CD4-positive, alpha-beta T cell treated with Interleukin-17A for 4 hours (primary cell): ENCODE measurements at regions not wholly inside any gene's neighbourhood (a gene's known extent, or its start where the extent isn't known, plus 50 kb on each side); places are given as distances from the start of the nearest gene placed in this dataset.
A peak's percentile ranks its signal among the peaks of the same experiment; 100 is the strongest.
"Not testable (repeated sequence)": the region's sequence is repeated elsewhere in the genome, so short reads cannot be mapped to it uniquely, and the experiment has no call there.

ENCODE experiments used
- DNase-seq: peaks from one replicate; pipeline ENCODE4 v3.0.0-alpha.2; 2020; ENCODE audit warnings: mixed read lengths

DNA sequence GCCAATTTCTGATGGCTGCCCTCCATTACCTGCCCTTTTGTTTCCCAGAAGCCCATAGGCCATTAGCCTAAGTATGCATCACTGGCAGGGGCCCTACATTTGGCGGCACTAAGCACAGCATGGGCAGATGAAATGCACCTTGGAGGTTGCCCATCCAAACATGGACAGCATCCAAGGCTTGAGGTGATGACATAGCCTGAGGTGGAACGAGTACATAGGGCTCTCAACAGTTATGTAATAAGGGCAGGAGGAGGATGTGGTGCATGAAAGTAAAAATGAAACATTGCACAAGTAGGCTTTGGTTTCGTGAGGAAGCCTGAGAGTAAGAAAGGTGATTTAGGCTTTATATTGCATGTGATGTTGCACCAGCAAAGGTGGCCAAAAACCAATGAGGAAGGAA is 148.1 kb downstream of the FAM76B start:
- DNase-seq, result peak; percentile 42

DNA sequence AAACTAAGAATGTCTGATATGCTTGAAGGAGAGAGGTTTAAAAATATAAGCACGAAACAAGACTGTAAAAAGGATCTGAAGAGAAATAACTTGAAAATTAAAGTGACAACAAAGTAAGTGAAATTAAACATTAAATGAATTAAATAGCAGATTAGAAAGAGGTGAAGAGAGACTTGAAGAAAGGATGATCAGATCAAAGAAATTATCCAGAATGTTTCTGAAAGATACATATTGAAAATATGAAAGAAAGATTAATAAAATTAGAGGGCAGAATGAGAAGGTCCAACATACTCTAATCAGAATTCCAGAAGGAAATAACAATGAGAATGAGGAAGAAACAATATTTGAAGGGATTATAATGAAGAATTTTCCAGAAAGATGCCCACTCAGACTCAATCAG is 151.1 kb downstream of the FAM76B start:
- DNase-seq, result no peak

DNA sequence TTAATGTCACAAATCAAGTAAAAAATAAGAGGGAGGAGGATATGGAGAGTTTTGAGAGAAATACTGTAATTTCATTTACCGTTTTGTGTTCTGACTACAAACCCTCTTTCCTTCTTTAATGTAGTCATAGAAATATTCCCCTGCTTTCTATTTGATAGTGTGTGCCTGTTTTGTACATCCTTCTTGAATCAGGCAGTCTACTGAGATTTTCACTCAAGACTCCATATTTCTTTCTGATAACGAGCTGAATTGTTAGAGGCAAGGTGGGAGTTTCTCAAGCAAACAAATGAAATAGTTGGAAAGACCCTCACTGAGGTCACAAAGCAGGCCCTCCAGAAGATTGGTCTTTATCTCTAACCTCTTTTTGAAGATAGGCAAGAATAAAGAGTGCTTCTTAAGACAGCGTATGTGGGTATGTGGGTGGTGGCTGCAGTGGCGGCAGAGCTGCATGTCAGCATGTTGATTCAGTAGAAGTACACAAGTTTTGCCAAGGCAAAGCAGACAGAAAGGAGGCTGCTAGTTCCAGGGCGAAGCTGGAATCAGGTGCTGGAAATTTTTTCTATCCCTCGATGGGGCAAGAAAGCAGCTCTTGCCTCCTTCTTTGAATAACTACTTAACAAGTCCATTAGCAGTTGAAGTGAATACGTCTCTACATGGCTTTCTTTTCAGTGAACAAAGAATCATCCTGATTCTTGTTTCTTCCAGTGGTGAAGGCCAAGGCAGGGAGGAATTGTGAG is 164.2 kb downstream of the FAM76B start:
- DNase-seq, result peak; percentile 25

DNA sequence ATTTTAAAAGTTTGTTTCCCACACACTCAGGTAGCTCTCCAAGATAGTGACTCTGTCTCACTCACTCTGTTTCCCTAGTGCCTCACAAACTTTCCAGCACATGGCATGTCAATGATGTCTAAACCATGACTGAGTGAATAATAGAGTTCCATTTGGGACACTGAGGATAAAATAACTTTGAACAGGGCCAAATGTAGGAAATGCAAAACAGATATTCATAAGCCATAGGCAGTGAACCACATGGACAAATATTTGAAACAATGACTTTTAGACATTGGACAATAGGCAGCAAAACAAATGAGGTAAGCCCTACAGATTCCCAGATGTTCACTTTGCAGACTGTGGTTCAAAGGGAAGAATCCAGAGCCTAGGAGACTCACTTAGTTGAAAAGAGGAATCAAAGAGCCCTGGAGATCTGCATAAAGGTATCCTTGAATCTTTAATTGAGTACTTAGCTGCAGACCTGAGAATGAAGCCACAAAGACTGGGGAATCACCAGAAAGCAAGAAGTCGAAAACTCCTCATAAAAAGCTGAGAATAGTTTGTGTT is 173.3 kb downstream of the FAM76B start:
- DNase-seq, result no peak

DNA sequence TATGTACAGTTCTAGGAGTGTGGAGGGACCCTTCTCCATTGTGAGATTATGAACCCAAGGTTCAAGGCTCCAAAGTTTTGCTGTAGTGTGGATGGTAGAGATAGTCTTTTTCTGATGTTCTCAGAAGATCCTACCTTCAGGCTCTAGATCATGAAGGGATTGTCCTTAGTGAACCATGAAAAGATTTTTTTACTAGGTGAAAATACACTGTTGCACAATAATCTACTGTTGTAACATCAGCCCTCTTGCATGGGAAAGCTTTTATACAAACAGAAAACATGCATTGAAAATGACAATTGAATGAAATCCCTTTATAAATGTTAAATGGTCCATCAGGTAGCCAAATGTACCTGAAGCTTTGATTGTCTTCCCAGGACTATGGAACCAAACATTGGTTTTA is 177.8 kb downstream of the FAM76B start:
- DNase-seq, result no peak

DNA sequence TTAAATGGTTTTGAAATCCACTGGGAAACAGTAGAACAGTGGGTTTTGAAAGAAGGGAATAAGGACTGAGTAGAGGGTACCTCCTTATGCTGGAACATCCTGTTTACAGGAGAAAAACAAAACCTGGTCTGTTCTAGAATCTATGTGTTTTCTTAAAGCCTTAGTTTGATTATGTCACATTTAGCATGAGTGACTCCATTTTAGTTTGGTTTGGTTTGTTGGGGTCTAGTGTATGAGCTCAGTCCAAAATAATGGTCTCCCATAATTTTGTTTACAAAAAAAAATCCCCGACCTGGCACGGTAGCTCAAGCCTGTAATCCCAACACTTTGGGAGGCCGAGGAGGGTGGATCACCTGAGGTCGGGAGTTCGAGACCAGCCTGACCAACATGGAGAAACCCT is 179.4 kb downstream of the FAM76B start:
- not testable (repeated sequence) for DNase-seq

DNA sequence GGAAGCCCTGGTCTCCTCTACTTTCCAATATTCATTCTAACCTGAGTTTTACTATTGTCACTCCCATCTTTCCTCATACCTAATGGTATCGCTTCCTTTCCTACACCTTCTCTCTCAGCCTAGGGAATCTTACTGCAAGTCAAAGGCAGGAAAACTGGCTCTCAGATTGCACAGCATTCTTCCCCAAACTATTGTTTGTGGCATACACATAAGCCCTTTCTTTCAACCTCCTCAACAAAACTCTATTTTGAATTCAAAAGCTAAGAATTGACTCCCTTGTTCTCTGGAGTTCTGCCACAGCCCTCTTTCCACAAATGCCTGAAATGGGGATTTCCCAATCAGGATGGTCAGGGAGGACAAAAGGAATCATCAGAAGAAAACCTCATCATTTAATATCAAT is 181.5 kb downstream of the FAM76B start:
- DNase-seq, result no peak

DNA sequence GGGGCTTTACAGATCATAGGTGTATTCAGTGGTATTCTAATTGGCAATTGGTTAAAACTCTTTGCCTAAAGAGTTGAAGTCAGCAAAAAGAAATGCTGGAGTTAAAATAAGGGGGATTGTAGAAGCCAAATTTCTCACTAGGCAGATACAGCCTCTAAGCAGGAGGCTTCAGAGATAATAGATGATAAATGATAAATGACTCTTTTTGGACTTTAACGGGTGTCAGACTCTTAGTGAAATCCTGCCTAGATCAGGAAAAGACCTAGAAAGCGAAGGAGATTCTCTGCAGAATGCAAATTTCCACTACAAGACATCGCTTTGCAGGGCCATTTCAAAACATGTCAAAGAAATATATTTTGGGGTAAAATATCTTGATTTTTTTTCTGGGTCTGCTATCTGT is 182.8 kb downstream of the FAM76B start:
- no peak for DNase-seq

DNA sequence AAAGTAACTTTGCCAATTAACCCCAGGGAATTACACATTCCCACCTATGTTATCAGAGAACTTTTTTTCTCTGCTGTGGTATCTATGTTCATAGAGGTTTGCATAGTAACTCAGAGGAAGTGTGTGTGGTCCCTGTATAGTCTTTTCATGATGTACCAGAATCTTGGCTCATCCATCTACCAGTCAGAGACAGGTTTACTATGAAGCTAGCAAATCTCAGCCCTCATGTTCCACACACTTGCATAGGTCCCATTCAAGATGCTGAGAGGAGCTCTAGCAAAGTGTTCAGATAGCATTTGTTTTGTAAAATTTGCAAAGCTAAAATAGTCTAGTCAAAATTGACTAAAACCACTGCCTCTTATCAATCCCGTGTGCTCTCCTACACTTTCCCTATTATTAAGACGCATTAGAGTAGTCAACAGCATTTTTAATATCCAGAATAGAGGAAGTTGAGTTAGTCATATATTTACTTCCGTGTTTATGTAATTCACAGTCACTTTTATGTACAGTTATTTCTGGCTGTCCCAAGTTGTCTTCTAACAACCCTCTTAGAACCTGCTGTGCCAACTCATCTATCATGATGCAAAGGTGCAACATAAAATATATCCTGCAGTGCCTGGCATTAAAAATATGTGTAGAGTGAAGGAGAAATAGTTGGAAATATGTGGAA is 184.2 kb downstream of the FAM76B start:
- DNase-seq, result no peak

DNA sequence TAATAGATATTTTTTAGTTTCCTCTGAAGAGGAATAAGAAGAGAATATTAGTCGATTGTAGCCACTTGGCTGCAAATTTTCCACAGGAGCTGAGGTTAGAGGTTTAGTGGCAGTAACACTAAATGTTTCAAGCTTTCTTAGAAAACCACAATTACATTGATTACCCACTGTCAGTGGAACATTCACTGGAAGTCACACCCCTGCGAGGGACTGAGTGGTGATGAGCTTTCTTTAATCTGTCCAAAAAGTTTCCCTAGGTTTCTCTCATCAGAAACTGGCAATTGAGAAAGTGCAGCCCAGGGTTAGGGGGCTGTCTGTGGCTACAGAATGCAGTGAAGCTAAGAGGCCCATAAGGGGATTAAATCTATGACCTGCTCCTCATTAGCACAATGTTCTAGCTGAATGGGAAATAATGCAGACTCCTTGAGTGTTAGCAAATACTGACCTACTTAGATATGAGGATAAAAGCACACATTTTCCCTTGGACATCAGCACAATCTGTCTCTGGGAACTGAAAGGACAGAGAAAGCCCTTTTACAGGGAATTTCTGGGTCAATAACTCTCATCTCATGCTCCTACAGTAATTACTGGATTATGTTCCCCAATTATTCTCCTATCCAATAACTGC is 189.5 kb downstream of the FAM76B start:
- no peak for DNase-seq

DNA sequence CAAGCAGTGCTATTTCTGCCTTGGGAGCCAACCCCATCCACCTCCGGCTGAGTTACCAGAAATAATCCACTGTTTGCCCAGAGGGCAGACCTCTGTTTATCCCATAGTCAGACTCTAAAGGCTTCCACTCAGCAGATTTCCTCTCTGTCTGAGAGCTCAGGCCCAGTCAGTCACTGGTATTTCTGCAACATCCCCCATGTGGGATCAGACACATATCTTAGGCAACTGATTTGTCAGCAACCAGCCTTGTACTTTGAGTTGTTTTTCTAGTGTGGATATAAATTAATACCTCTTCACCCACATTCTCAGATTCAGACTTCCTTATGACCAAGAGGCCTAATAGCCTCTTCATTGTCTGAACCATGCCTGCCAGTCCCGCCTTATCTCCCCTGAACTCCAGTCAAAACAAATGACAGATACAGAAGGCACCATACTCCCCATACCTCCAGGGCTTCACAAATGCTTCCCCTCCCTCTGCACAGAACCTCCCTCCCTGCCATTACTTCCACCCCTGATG is 193.6 kb downstream of the FAM76B start:
- no peak for DNase-seq

DNA sequence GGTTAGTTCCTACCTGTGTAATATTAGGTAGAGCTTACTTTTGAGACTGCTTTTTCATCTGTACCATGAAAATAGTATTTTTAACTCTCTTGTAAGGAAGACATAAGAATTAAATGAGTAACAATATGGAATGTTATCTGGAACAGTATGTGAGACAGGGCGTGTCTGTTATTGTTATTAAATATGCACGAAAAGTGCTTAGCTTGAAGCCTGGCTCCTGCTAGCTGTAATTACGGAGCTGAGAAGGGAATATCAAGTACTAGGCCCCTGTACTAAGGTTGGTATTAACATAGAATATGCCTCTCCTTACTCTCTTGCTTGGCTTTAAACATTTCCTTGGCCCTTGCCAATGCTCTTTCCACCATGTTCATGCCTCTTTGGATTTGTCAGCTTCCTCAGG is 194.0 kb downstream of the FAM76B start:
- DNase-seq, result no peak

DNA sequence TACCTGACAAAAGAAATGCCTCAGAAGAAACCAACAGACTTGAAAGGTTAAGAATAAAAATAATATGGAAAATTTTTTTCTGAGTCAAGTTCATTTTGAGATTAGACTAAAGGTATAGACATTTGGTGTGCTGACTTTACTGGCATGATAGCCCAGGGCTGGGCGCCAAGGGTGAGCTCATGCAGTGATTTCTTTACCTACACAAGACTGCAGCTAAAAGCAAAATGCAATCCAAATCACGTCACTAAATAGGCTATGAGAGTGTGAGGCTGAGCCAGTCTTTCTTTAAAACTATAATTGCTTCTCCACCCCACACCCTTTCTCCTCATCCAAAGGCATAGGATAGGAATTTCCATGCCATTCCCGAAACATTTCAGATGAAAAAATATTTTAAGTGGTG is 196.5 kb downstream of the FAM76B start:
- no peak for DNase-seq

DNA sequence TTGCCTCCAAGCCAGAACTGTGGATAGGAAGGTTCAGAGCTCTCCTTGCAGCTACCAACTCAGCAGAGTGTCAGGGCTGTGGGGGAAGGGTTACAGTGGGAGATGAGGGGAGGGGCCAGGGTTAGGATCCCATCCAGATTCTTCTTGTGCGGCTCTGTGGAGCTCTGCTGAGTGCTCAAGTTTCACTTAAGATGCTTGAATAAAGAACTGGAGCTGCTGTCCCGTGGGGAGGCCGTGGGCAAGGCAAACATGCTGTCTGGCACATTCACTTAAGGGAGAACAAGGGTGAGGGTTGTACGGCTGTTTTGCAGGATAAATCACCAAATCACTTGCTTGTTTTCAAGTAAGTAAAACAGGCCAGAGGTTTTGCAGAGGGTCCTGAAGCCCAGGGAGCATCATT is 197.1 kb downstream of the FAM76B start:
- DNase-seq, result no peak

DNA sequence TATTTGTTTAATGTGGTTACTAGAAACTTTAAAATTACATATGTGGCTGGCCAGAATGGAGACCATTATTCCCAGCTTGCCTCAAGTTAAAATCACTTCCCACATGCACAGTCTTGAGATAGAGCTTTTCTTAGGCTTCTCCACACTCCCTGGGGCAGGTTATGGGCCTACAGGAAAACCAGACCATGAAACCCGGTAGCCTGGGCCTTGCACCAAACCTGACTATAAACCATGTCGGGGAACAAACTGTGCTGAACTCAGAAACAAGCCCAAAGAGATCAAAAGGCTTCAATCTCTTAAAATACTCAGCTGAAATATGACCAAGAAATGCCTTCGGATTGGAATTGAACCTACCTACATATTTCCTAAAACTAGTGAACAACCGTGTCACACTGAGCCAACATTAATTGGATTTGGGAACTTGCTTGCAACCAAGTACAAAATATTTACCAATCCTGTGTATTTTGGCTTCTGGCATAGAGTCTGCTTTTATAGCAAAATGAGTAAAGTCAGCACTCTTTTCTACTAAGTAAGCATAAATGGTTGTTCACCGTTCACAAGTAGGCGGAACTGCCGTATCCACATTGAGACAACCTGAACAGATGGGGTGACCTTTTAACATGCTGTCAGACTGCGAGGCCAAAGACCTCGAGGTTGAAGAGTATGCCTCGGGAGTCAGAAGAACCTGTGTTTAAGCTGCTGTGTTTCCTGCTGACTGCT is 199.5 kb downstream of the FAM76B start:
- no peak for DNase-seq

DNA sequence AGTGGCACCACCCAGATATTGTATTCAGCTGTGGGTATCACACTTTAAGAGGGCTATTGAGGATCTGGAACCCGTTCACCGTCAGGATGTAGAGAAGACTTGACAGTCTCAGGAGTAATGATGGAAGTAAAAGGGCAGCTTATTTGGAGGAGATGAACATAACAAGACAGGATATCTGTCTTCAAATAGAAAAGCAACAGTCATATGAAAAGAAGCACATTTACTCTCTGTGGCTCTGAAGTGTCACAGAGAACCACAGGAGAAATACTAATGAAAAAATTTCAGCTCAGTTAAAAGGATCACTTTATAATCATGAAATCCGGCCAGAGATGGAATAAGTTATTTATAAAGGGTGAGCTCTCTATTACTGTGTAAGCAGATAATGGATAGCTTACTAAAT is 200.8 kb downstream of the FAM76B start:
- DNase-seq, result no peak

DNA sequence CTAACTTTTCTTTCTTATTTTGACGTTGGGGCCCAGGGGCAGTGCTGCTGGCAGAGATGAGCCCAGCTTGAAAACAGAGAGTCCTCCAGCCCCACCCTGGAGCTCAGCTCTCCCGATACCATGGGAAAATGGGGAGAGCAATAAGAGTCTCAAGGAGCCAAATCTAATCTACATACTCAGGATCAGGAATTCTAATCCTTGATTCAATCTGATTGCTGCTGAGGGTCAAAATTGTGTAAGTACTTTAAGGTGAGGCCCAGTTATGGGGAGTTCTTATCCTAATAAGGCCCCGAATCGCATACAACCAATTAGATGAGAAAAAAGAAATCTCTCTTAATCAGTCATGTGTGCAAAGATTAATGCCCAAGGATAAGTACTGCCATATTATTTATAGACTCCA is 202.9 kb downstream of the FAM76B start:
- no peak for DNase-seq

DNA sequence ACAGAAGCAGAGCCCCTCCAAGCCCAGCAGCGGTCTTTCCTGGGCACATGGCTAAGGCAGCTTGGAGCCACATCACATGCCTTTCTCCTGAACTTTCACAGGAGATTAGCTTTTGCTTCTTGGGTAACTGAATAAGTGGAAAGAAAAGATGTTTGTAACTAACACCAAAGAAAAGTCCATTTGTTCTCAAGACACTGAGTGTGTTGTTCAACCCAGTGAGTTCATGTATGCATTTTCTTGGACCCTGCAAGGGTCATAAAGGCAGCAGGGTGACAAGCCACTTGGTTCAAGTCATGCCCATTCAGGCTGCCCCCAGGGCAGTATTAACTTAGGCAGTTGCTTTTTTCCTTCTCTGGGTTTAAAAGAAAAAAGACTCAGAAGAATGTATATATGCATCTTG is 203.4 kb downstream of the FAM76B start:
- no peak for DNase-seq

DNA sequence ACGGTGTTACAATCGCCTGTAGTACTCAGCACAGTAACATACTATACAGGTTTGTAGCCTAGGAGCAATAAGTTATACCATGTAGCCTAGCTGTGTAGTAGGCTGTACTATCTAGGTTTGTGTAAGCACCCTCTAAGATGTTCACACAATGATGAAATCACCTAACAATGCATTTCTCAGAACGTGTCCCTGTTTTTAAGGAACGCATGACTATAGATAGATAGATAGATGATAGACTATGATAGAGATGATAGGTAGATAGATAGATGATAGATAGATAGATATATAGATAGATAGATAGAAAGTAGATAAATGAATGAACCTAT is 203.9 kb downstream of the FAM76B start:
- DNase-seq, result no peak

DNA sequence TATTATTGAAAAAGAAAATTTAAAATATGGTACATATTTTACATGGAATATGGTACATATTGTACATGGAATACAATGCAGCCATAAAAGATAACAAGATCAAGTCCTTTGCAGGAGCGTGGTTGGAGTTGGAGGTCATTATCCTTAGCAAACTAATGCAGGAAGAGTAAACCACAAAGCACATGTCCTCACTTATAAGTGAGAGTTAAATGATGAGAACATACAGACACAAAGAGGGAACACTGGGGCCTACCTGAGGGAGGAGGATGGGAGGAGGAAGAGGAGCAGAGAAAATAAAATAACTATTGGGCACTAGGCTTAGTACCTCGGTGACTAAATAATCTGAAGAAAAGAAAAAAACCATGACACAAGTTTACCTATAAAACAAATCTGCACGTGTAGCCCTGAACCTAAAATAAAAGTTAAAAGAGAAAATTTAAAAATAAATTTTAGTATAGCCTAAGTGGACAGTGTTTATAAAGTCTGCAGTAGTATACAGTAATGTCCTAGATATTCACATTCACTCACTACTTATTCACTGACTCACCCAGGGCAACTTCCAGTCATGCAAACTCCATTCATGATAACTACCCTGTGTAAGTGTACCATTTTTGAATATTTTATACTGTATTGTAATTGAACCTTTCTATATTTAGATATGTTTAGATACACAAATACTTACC is 204.4 kb downstream of the FAM76B start:
- DNase-seq, result no peak

DNA sequence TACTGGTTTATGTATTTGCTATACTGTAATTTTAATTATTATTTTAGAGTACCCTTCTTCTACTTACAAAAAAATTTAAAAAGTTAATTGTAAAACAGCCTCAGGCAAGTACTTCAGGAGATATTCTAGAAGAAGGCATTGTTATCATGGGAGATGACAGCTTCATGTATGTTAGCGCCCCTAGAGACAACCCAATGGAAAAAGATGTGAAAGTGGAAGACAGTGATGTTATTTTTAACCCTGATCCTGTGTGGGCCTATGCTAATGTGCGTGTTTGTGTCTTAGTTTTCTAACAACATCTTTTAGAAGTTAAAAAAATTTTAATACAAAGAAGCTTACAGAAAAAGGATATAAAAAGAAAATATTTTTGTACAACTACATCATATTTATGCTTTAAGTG is 205.0 kb downstream of the FAM76B start:
- no peak for DNase-seq

DNA sequence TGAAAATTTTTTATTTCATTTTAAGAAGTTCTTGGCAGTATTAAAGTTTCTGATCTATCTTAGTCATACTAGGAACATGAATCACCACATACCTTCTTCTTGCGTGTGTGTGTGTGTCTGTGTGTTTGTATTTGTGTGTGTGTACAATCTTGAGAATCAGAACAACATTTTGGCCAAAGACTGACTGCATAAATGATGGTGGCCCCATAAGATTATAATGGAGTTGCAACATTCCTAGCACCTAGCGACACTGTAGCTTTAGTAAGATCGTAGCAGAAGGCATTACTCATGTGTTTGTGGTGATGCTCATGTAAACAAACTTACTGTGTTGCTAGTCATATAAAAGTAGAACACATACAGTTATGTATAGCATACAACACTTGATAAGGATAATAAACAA is 205.4 kb downstream of the FAM76B start:
- DNase-seq, result no peak
